Neural progenitor cell (in vitro differentiated cells): ENCODE measurements at regions not wholly inside any gene's neighbourhood (a gene's known extent, or its start where the extent isn't known, plus 50 kb on each side); places are given as distances from the start of the nearest gene placed in this dataset.

ENCODE experiments used
- EZH2 ChIP-seq: fragments of 200-600 bp; sonication (generic); IDR thresholded peaks from 2 replicates; pipeline ENCODE4 v1.6.1; 2017; ENCODE audit warnings: antibody characterized with exemption, mild to moderate bottlenecking, moderate library complexity
- EZH2phosphoT487 ChIP-seq: fragments of 200-600 bp; sonication (generic); IDR thresholded peaks from 2 replicates; pipeline ENCODE4 v1.6.1; 2017; ENCODE audit warnings: antibody characterized with exemption
- TF ChIP-seq, protein P1 (sequence below): fragments of 200-600 bp; sonication (generic); IDR thresholded peaks from 2 replicates; pipeline ENCODE4 v1.5.1; 2017; ENCODE audit warnings: antibody characterized with exemption, mild to moderate bottlenecking

DNA sequence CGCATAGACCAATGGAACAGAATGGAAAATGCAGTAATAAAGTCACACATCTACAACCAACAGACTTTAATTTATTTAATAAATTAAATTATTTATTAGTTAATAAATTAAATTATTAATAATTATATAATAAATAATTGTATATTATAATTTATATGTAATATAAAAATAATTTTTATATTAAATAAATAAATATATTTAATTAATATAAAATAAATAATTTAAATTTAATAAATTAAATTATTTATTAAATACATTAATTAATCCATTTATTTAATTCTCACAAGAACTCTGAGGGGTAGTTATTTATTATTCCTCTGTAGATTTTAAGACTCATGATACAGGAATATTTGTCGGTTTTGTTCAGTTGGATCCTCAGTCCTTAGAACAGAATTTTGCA lies 176.1 kb upstream of the ADAMTS19 start:
- TF ChIP-seq, protein P1, sequence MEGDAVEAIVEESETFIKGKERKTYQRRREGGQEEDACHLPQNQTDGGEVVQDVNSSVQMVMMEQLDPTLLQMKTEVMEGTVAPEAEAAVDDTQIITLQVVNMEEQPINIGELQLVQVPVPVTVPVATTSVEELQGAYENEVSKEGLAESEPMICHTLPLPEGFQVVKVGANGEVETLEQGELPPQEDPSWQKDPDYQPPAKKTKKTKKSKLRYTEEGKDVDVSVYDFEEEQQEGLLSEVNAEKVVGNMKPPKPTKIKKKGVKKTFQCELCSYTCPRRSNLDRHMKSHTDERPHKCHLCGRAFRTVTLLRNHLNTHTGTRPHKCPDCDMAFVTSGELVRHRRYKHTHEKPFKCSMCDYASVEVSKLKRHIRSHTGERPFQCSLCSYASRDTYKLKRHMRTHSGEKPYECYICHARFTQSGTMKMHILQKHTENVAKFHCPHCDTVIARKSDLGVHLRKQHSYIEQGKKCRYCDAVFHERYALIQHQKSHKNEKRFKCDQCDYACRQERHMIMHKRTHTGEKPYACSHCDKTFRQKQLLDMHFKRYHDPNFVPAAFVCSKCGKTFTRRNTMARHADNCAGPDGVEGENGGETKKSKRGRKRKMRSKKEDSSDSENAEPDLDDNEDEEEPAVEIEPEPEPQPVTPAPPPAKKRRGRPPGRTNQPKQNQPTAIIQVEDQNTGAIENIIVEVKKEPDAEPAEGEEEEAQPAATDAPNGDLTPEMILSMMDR, result no peak
- TF ChIP-seq EZH2, result no peak
- no peak for TF ChIP-seq EZH2phosphoT487
